DND-41 (cell line): ENCODE measurements at regions not wholly inside any gene's neighbourhood (a gene's known extent, or its start where the extent isn't known, plus 50 kb on each side); places are given as distances from the start of the nearest gene placed in this dataset.

Experiments used
- EZH2 ChIP-seq: IDR thresholded peaks from 3 replicates; pipeline ENCODE4 v1.6.1; 2012; ENCODE audit warnings: borderline replicate concordance, low read depth, mild to moderate bottlenecking, moderate library complexity, low read length, inconsistent platforms; ENCODE audit not compliant: severe bottlenecking
- TF ChIP-seq, protein P1 (sequence below): IDR thresholded peaks from 2 replicates; pipeline ENCODE4 v1.5.1; 2012; ENCODE audit warnings: borderline replicate concordance, low read length, moderate library complexity, mild to moderate bottlenecking; ENCODE audit not compliant: poor library complexity, severe bottlenecking; ENCODE audit errors: extremely low read depth

DNA sequence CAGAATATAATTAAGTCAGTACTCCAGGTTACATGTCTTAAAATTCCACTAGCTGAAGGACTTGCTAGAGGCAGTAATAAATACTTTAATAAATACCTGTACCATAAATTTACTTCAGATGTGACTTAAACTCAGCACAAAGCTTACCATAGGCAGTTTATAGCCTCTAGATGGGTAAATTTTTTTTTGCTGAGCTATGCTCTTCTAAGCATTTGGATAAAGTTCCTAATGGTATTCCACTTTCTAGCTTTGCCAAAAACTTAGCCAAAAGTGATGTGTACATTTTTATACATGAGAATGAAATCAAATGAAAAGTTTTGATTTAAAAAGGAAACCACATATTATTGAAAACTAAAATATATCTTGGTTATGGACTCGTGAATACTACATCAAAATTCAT lies 63.7 kb upstream of the DHX40 start:
- TF ChIP-seq, protein P1, sequence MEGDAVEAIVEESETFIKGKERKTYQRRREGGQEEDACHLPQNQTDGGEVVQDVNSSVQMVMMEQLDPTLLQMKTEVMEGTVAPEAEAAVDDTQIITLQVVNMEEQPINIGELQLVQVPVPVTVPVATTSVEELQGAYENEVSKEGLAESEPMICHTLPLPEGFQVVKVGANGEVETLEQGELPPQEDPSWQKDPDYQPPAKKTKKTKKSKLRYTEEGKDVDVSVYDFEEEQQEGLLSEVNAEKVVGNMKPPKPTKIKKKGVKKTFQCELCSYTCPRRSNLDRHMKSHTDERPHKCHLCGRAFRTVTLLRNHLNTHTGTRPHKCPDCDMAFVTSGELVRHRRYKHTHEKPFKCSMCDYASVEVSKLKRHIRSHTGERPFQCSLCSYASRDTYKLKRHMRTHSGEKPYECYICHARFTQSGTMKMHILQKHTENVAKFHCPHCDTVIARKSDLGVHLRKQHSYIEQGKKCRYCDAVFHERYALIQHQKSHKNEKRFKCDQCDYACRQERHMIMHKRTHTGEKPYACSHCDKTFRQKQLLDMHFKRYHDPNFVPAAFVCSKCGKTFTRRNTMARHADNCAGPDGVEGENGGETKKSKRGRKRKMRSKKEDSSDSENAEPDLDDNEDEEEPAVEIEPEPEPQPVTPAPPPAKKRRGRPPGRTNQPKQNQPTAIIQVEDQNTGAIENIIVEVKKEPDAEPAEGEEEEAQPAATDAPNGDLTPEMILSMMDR, result no peak
- no peak for TF ChIP-seq EZH2
